ENCODE measurements at regions not wholly inside any gene's neighbourhood (a gene's known extent, or its start where the extent isn't known, plus 50 kb on each side); places are given as distances from the start of the nearest gene placed in this dataset.

GRCh38 chr14:87732562-87732961, 260.4 kb downstream of the GALC start:
- no peak for DNase-seq (ENCODE audit: low spot score)

GRCh38 chr14:87725318-87725717, 267.7 kb downstream of the GALC start:
- no peak for DNase-seq (ENCODE audit: low spot score)

GRCh38 chr14:87712396-87713090, 280.4 kb downstream of the GALC start:
- DNase-seq (ENCODE audit: low spot score): peak; percentile 72

GRCh38 chr14:87705439-87705896, 287.5 kb downstream of the GALC start:
- DNase-seq (ENCODE audit: low spot score): no peak

- DNase-seq (ENCODE audit: low spot score): no peak
These were observed 294.5 kb downstream of the GALC start for GRCh38 chr14:87698481-87698880.

GRCh38 chr14:87696485-87696884, 296.5 kb downstream of the GALC start:
- DNase-seq (ENCODE audit: low spot score): no peak

- DNase-seq (ENCODE audit: low spot score): no peak
These were observed 301.7 kb downstream of the GALC start for GRCh38 chr14:87691042-87691881.

GRCh38 chr14:87690076-87690613, 302.8 kb downstream of the GALC start:
- DNase-seq (ENCODE audit: low spot score): no peak

GRCh38 chr14:87688524-87688923, 304.5 kb downstream of the GALC start:
- DNase-seq (ENCODE audit: low spot score): no peak

GRCh38 chr14:87687420-87687819, 305.6 kb downstream of the GALC start:
- no peak for DNase-seq (ENCODE audit: low spot score)

GRCh38 chr14:87686746-87687145, 306.2 kb downstream of the GALC start:
- DNase-seq (ENCODE audit: low spot score): no peak

- no peak for DNase-seq (ENCODE audit: low spot score)
These were observed 313.1 kb downstream of the GALC start for GRCh38 chr14:87679866-87680265.

GRCh38 chr14:87678624-87679023, 314.4 kb downstream of the GALC start:
- DNase-seq (ENCODE audit: low spot score): no peak

GRCh38 chr14:87676814-87677437, 316.1 kb downstream of the GALC start:
- no peak for DNase-seq (ENCODE audit: low spot score)

GRCh38 chr14:87667659-87668058, 325.3 kb downstream of the GALC start:
- no peak for DNase-seq (ENCODE audit: low spot score)

- DNase-seq (ENCODE audit: low spot score): peak; percentile 18
These were observed 336.7 kb downstream of the GALC start for GRCh38 chr14:87656315-87656714.

GRCh38 chr14:87652278-87652677, 340.7 kb downstream of the GALC start:
- no peak for DNase-seq (ENCODE audit: low spot score)

- peak; percentile 28 for DNase-seq (ENCODE audit: low spot score)
These were observed 348.3 kb downstream of the GALC start for GRCh38 chr14:87644689-87645088.

- DNase-seq (ENCODE audit: low spot score): peak; percentile 44
These were observed 350.0 kb downstream of the GALC start for GRCh38 chr14:87643005-87643404.

GRCh38 chr14:87640553-87640952, 352.4 kb downstream of the GALC start:
- DNase-seq (ENCODE audit: low spot score): no peak

GRCh38 chr14:87638196-87638595, 354.8 kb downstream of the GALC start:
- no peak for DNase-seq (ENCODE audit: low spot score)

GRCh38 chr14:87635442-87635841, 357.5 kb downstream of the GALC start:
- no peak for DNase-seq (ENCODE audit: low spot score)

- DNase-seq (ENCODE audit: low spot score): no peak
These were observed 360.2 kb downstream of the GALC start for GRCh38 chr14:87632796-87633195.

Measured in Ammon's horn (tissue), 1 donor.